Body of pancreas (tissue), 4 donors: ENCODE measurements at regions not wholly inside any gene's neighbourhood (a gene's known extent, or its start where the extent isn't known, plus 50 kb on each side); places are given as distances from the start of the nearest gene placed in this dataset.

Experiments
- CTCF ChIP-seq, 7 experiments: fragments of 450-650 bp in 4 of 7; fragments of 200-600 bp in 3 of 7; sonication (generic) in 3 of 7; IDR thresholded peaks; one replicate each; pipeline ENCODE4 v1.5.1; 2016 to 2019; ENCODE audit warnings: antibody characterized with exemption in 7 of 7
- POLR2A ChIP-seq, 3 donors: fragments of 450-650 bp; IDR thresholded peaks; one replicate each; pipeline ENCODE4 v1.6.1; 2016; ENCODE audit warnings: antibody characterized with exemption in 3 of 3, mild to moderate bottlenecking in 2 of 3

DNA sequence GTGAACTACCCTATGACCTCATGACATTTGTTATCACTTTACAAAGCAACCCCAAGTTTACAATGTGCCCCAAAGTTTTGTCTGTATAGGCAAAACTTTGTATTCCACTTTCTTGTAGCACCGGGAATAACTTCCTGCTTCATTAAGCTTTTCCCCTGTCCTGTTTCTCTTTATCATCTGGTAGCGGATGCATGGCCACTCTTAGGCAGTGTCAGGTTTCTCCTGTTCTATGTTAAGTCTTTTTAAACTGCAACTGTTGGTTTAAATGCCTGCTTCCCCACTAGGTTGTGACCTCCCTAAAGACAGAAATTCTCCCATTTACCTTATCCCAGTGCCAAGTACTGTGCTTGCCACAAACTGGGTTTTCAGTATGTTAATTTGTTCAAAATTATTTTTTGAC lies 433.6 kb upstream of the DPH6 start:
- no peak for TF ChIP-seq CTCF (IDR thresholded peaks at IDR 0.05)
- no peak for TF ChIP-seq POLR2A (IDR thresholded peaks at IDR 0.05)
